HG03469 (cell line): ENCODE measurements at regions not wholly inside any gene's neighbourhood (a gene's known extent, or its start where the extent isn't known, plus 50 kb on each side); places are given as distances from the start of the nearest gene placed in this dataset.

Source experiments
- ATAC-seq: cut with Tn5 transposase; IDR thresholded peaks from one replicate; pipeline ENCODE4 v1.9.1; 2021; ENCODE audit warnings: mild to moderate bottlenecking, moderate library complexity, moderate number of reproducible peaks; ENCODE audit not compliant: unreplicated experiment

- no peak for ATAC-seq
These were observed 559.0 kb upstream of the ADARB2 start for GRCh38 chr10:2296179-2296891.

- ATAC-seq = no peak
These were observed 557.4 kb upstream of the ADARB2 start for GRCh38 chr10:2294739-2295138.

- ATAC-seq = no peak
These were observed 546.7 kb upstream of the ADARB2 start for GRCh38 chr10:2284071-2284470.

GRCh38 chr10:2282202-2282601 is 544.9 kb upstream of the ADARB2 start:
- ATAC-seq = no peak

GRCh38 chr10:2280713-2281300 is 543.5 kb upstream of the ADARB2 start:
- ATAC-seq = no peak

- no peak for ATAC-seq
These were observed 542.4 kb upstream of the ADARB2 start for GRCh38 chr10:2279711-2280110.

- no peak for ATAC-seq
These were observed 541.0 kb upstream of the ADARB2 start for GRCh38 chr10:2278363-2278762.

- ATAC-seq = no peak
These were observed 526.2 kb upstream of the ADARB2 start for GRCh38 chr10:2263561-2263960.

- ATAC-seq = no peak
These were observed 525.6 kb upstream of the ADARB2 start for GRCh38 chr10:2262878-2263277.

GRCh38 chr10:2262333-2262732 is 525.0 kb upstream of the ADARB2 start:
- ATAC-seq = no peak

- no peak for ATAC-seq
These were observed 518.9 kb upstream of the ADARB2 start for GRCh38 chr10:2256241-2256640.

GRCh38 chr10:2252096-2252495 is 514.8 kb upstream of the ADARB2 start:
- no peak for ATAC-seq

- no peak for ATAC-seq
These were observed 514.3 kb upstream of the ADARB2 start for GRCh38 chr10:2251631-2252030.

GRCh38 chr10:2246747-2247146 is 509.4 kb upstream of the ADARB2 start:
- ATAC-seq = no peak

- no peak for ATAC-seq
These were observed 508.3 kb upstream of the ADARB2 start for GRCh38 chr10:2245580-2245979.

- no peak for ATAC-seq
These were observed 507.1 kb upstream of the ADARB2 start for GRCh38 chr10:2244471-2244870.

GRCh38 chr10:2236876-2237275 is 499.6 kb upstream of the ADARB2 start:
- no peak for ATAC-seq

GRCh38 chr10:2232479-2232878 is 495.2 kb upstream of the ADARB2 start:
- ATAC-seq = no peak

- ATAC-seq = no peak
These were observed 493.2 kb upstream of the ADARB2 start for GRCh38 chr10:2230478-2230877.

- ATAC-seq = no peak
These were observed 491.1 kb upstream of the ADARB2 start for GRCh38 chr10:2228320-2228901.

- no peak for ATAC-seq
These were observed 488.3 kb upstream of the ADARB2 start for GRCh38 chr10:2225609-2226008.

GRCh38 chr10:2223548-2224320 is 486.4 kb upstream of the ADARB2 start:
- no peak for ATAC-seq
